Fibroblast of the aortic adventitia (primary cell): ENCODE measurements at regions not wholly inside any gene's neighbourhood (a gene's known extent, or its start where the extent isn't known, plus 50 kb on each side); places are given as distances from the start of the nearest gene placed in this dataset.
A peak's percentile ranks its signal among the peaks of the same experiment; 100 is the strongest.

Experiments used
- DNase-seq: peaks from one replicate; pipeline ENCODE4 v3.0.0-alpha.2; 2010; ENCODE audit warnings: low read depth
- H3K4me3 ChIP-seq: 2 replicates; pipeline ENCODE4 v1.5.1; 2011; ENCODE audit warnings: low read depth, mild to moderate bottlenecking, control low read depth, low read length, moderate library complexity
- TF ChIP-seq, protein P1 (sequence below): IDR thresholded peaks from 2 replicates; pipeline ENCODE4 v1.5.1; 2011; ENCODE audit warnings: mild to moderate bottlenecking, low read length, control low read depth, inconsistent platforms; ENCODE audit not compliant: insufficient read depth

GRCh38 chr18:60880184-60880583 lies 453.0 kb upstream of the CDH20 start:
- DNase-seq = no peak
- TF ChIP-seq, protein P1, sequence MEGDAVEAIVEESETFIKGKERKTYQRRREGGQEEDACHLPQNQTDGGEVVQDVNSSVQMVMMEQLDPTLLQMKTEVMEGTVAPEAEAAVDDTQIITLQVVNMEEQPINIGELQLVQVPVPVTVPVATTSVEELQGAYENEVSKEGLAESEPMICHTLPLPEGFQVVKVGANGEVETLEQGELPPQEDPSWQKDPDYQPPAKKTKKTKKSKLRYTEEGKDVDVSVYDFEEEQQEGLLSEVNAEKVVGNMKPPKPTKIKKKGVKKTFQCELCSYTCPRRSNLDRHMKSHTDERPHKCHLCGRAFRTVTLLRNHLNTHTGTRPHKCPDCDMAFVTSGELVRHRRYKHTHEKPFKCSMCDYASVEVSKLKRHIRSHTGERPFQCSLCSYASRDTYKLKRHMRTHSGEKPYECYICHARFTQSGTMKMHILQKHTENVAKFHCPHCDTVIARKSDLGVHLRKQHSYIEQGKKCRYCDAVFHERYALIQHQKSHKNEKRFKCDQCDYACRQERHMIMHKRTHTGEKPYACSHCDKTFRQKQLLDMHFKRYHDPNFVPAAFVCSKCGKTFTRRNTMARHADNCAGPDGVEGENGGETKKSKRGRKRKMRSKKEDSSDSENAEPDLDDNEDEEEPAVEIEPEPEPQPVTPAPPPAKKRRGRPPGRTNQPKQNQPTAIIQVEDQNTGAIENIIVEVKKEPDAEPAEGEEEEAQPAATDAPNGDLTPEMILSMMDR = no peak
- H3K4me3 ChIP-seq = no peak overlapping the region

DNA sequence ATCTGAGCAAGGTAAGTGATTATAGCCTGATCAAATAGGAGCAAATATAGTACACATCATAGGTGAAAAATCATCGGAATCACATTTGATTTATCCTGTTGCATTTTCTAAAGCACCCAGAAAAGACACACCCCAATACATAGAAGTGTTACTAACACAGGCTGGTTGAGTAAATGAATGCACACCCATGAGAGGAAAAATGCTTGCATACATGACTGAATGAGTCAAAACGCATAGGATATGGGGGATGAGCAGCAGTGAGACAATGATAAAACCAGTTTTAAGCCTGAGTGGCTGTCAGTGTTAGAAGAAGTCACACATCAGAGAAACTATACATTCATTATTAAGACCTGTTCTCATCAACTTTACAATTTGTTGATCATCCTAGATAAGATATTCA lies 449.6 kb upstream of the CDH20 start:
- no peak overlapping the region for H3K4me3 ChIP-seq
- TF ChIP-seq, protein P1 = no peak
- no peak for DNase-seq

DNA sequence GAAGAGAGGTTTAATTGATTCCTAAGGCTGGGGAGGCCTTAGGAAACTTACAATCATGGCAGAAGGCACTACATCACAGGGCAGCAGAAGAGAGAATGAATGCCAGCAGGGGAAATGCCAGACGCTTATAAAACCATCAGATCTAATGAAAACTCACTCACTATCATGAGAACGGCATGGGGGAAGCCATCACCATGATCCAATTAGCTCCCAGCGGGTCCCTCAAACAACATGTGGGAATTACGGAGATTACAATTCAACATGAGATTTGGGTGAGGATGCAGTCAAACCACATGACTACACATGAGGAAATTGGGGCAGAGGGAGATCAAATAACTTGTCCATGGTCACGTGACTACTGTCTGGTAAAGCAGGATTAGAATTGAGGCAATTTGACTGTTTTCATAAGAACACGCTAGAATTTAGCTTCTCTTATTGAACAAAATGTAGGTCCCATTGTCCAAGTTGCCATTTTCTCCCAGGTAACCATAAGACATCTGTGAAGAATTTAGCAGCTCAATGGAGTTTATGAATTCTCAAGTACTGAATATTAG lies 445.1 kb upstream of the CDH20 start:
- no peak overlapping the region for H3K4me3 ChIP-seq
- DNase-seq = no peak

DNA sequence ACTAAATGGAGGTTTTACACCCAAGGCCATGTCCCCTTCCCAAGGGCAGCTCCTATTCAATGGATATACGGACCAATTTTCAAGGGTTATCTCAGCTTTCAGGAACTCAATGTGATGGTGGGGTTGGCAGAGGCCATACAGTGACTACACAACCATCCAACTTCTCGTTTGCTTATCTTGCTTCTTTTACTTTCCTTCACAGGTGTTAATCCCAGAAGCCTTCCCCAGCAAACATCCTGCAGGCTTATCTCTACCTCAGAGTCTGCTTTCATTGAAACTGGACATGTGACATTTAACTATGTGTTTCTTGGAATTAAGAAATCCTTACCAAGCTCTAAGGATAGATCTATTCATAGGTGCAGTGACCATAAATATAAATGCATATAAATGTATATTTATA lies 443.8 kb upstream of the CDH20 start:
- H3K4me3 ChIP-seq = no peak overlapping the region
- DNase-seq = no peak
- TF ChIP-seq, protein P1 = no peak

More for the DNA sequence above, 445.1 kb upstream of the CDH20 start:
- TF ChIP-seq, protein P1 = no peak

- no peak overlapping the region for H3K4me3 ChIP-seq
- DNase-seq = no peak
- TF ChIP-seq, protein P1 = no peak
These were observed 441.3 kb upstream of the CDH20 start for GRCh38 chr18:60891936-60892335.

DNA sequence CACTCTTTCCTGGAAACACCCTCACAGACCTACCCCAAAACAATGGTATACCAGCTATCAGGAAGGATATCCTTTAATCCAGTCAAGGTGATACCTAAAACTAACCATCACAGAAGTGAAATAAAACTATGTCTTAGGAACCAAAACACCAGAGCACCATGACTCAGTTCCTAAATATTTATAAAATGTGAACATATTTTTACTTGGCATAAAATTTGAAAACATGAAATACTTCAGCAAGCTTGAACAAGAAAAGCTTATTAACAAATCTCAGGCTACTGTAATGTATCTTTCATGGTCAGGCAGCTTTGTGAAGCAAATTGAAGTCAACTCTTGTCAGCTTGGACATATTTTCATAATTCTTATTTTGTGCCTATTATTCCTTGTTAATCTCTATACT lies 440.8 kb upstream of the CDH20 start:
- TF ChIP-seq, protein P1 = no peak
- H3K4me3 ChIP-seq = no peak overlapping the region
- DNase-seq = peak; percentile 59

DNA sequence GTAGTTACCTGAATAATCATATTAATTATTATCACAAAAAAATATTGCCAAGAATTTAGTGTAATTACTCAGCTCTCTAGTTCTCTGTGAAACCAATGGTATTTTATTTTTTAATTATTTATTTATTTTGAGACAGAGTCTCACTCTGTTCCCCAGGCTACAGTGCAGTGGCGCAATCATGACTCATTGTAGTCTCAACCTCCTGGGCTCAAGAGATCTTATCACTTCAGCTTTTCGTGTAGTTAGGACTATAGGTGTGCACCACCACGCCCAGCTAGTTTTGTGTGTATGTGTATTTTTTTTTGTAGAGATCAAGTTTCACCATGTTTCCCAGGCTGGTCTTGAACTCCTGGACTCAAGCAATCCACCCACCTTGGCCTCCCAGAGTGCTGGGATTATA lies 440.4 kb upstream of the CDH20 start:
- TF ChIP-seq, protein P1 = no peak
- peak; percentile 65 for DNase-seq
- no peak overlapping the region for H3K4me3 ChIP-seq
